Nephron (organoid): ENCODE measurements at regions not wholly inside any gene's neighbourhood (a gene's known extent, or its start where the extent isn't known, plus 50 kb on each side); places are given as distances from the start of the nearest gene placed in this dataset.

Experiments used
- H3K27ac Mint-ChIP-seq, 3 experiments: 2 replicates each; pipeline ENCODE4 v1.8.0; 2020; ENCODE audit warnings: mixed read lengths in 3 of 3, mild to moderate bottlenecking in 2 of 3, moderate library complexity in 1 of 3
- H3K27me3 Mint-ChIP-seq: 2 replicates; pipeline ENCODE4 v1.8.0; 2021; ENCODE audit warnings: low read depth, mild to moderate bottlenecking, moderate library complexity, mixed read lengths
- H3K36me3 Mint-ChIP-seq: 2 replicates; pipeline ENCODE4 v1.8.0; 2020; ENCODE audit warnings: low read depth, mixed read lengths
- H3K4me1 Mint-ChIP-seq: 2 replicates; pipeline ENCODE4 v1.8.0; 2020; ENCODE audit warnings: mixed read lengths
- H3K4me3 Mint-ChIP-seq, 3 experiments: 2 replicates each; pipeline ENCODE4 v1.8.0; 2020; ENCODE audit warnings: mild to moderate bottlenecking in 3 of 3, mixed read lengths in 3 of 3, moderate library complexity in 2 of 3
- H3K9me3 Mint-ChIP-seq: 2 replicates; pipeline ENCODE4 v1.8.0; 2020; ENCODE audit warnings: mixed read lengths
- TF ChIP-seq, protein P1 (sequence below), 3 experiments: fragments of 200-600 bp; sonication (generic); IDR thresholded peaks; one replicate each; pipeline ENCODE4 v1.5.0; 2021; ENCODE audit warnings: antibody characterized with exemption in 3 of 3; ENCODE audit not compliant: unreplicated experiment in 3 of 3

- no peak overlapping the region for H3K4me3 Mint-ChIP-seq
- H3K36me3 Mint-ChIP-seq, result no peaks in the 10 kb centered on the region
- TF ChIP-seq, protein P1, sequence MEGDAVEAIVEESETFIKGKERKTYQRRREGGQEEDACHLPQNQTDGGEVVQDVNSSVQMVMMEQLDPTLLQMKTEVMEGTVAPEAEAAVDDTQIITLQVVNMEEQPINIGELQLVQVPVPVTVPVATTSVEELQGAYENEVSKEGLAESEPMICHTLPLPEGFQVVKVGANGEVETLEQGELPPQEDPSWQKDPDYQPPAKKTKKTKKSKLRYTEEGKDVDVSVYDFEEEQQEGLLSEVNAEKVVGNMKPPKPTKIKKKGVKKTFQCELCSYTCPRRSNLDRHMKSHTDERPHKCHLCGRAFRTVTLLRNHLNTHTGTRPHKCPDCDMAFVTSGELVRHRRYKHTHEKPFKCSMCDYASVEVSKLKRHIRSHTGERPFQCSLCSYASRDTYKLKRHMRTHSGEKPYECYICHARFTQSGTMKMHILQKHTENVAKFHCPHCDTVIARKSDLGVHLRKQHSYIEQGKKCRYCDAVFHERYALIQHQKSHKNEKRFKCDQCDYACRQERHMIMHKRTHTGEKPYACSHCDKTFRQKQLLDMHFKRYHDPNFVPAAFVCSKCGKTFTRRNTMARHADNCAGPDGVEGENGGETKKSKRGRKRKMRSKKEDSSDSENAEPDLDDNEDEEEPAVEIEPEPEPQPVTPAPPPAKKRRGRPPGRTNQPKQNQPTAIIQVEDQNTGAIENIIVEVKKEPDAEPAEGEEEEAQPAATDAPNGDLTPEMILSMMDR (IDR thresholded peaks at IDR 0.05; ENCODE audit: unreplicated experiment in 3 of 3), result no peak
- H3K4me1 Mint-ChIP-seq, result no peaks in the 10 kb centered on the region
- H3K9me3 Mint-ChIP-seq, result no peaks in the 10 kb centered on the region
- no peak overlapping the region for H3K27ac Mint-ChIP-seq
- H3K27me3 Mint-ChIP-seq, result peaks cover 30% of the 10 kb centered on the region
Measured at GRCh38 chr12:127381681-127382080, 885.3 kb upstream of the TMEM132C start.

DNA sequence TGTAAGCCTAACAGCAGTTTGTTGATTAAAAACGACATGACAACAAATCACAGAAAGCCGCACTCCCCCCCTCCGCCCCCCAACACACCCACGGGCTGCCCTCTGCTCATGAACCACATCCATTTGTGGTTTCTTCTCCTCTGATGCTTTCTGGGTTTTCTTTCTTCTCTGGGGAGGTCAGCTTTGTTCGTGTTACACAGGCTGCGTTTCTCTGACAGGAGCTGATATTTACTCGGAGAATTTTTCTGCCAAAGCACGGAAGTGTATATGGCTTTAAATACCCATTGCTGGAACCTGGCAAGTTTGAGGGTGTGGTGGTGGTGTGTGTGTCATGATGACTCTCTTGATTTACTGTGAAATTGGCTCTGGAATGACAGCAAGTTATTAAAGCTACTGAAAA, 883.7 kb upstream of the TMEM132C start:
- peaks cover 36% of the 10 kb centered on the region for H3K27me3 Mint-ChIP-seq
- no peaks in the 10 kb centered on the region for H3K9me3 Mint-ChIP-seq

GRCh38 chr12:127386723-127387122, 880.2 kb upstream of the TMEM132C start:
- peaks cover 35% of the 10 kb centered on the region for H3K27me3 Mint-ChIP-seq

More for the DNA sequence above, 883.7 kb upstream of the TMEM132C start:
- Mint-ChIP-seq H3K27ac (no peak overlapping the region), H3K36me3 (no peaks in the 10 kb centered on the region), H3K4me3 (no peak overlapping the region), H3K4me1 (no peaks in the 10 kb centered on the region)
- TF ChIP-seq, protein P1 (IDR thresholded peaks at IDR 0.05; ENCODE audit: unreplicated experiment in 3 of 3), result no peak

GRCh38 chr12:127388985-127389384, 878.0 kb upstream of the TMEM132C start:
- H3K9me3 Mint-ChIP-seq, result no peaks in the 10 kb centered on the region
- no peak overlapping the region for H3K4me3 Mint-ChIP-seq
- no peaks in the 10 kb centered on the region for H3K36me3 Mint-ChIP-seq
- no peaks in the 10 kb centered on the region for H3K4me1 Mint-ChIP-seq
- no peak overlapping the region for H3K27ac Mint-ChIP-seq
- peaks cover 28% of the 10 kb centered on the region for H3K27me3 Mint-ChIP-seq
- TF ChIP-seq, protein P1 (IDR thresholded peaks at IDR 0.05; ENCODE audit: unreplicated experiment in 3 of 3), result no peak

More at GRCh38 chr12:127386723-127387122, 880.2 kb upstream of the TMEM132C start:
- H3K36me3 Mint-ChIP-seq, result no peaks in the 10 kb centered on the region
- H3K9me3 Mint-ChIP-seq, result no peaks in the 10 kb centered on the region
- no peaks in the 10 kb centered on the region for H3K4me1 Mint-ChIP-seq
- TF ChIP-seq, protein P1 (IDR thresholded peaks at IDR 0.05; ENCODE audit: unreplicated experiment in 3 of 3), result no peak
- H3K27ac Mint-ChIP-seq, result no peak overlapping the region
- H3K4me3 Mint-ChIP-seq, result no peak overlapping the region

DNA sequence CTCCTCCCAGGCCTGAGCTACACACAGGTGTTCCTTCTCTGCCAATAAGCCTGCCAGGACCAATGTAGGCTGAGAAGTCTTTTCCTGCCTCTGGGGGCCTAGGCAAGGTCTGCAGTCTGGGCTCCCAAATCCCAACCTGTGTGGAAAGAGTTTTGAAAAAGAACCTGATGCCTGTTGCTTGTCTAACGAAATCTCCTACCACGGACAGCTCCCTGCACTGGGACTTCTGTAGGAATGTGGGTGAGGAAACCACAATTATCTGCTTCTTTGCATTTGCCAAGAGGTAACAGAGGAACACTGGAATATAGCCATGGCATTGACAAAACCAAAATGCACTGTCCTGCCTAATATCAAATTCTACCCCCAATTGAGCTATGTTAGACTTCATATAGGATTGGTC, 877.0 kb upstream of the TMEM132C start:
- no peaks in the 10 kb centered on the region for H3K4me1 Mint-ChIP-seq
- H3K27ac Mint-ChIP-seq, result no peak overlapping the region
- TF ChIP-seq, protein P1 (IDR thresholded peaks at IDR 0.05; ENCODE audit: unreplicated experiment in 3 of 3), result no peak
- H3K4me3 Mint-ChIP-seq, result no peak overlapping the region
- H3K27me3 Mint-ChIP-seq, result peaks cover 31% of the 10 kb centered on the region
- no peaks in the 10 kb centered on the region for H3K36me3 Mint-ChIP-seq
- H3K9me3 Mint-ChIP-seq, result no peaks in the 10 kb centered on the region

GRCh38 chr12:127393465-127393864, 873.5 kb upstream of the TMEM132C start:
- Mint-ChIP-seq H3K4me3 (no peak overlapping the region), H3K27me3 (peaks cover 23% of the 10 kb centered on the region), H3K36me3 (no peaks in the 10 kb centered on the region), H3K4me1 (no peaks in the 10 kb centered on the region), H3K27ac (no peak overlapping the region), H3K9me3 (no peaks in the 10 kb centered on the region)
- TF ChIP-seq, protein P1 (IDR thresholded peaks at IDR 0.05; ENCODE audit: unreplicated experiment in 3 of 3), result no peak
